Breast epithelium (tissue), 4 donors: ENCODE measurements at regions not wholly inside any gene's neighbourhood (a gene's known extent, or its start where the extent isn't known, plus 50 kb on each side); places are given as distances from the start of the nearest gene placed in this dataset.

Experiments
- DNase-seq, 2 donors: peaks; one replicate each; pipeline ENCODE4 v3.0.0-alpha.2; 2019; ENCODE audit warnings: low spot score in 2 of 2
- H3K27ac ChIP-seq, 2 donors: fragments of 200-600 bp; sonication (generic) in 1 of 2; one replicate each; pipeline ENCODE4 v1.5.1; 2016 to 2019; ENCODE audit warnings: mild to moderate bottlenecking in 1 of 2
- H3K27me3 ChIP-seq, 2 donors: fragments of 200-600 bp; sonication (generic) in 1 of 2; one replicate each; pipeline versions ENCODE4 v1.5.1 to v1.6.0; 2017 to 2019; ENCODE audit warnings: control low read depth in 1 of 2, mild to moderate bottlenecking in 1 of 2
- H3K36me3 ChIP-seq: fragments of 200-600 bp; one replicate; pipeline ENCODE4 v1.5.1; 2019
- H3K4me1 ChIP-seq, 2 donors: fragments of 200-600 bp; sonication (generic); one replicate each; pipeline ENCODE4 v1.5.1; 2016 to 2019; ENCODE audit warnings: control low read depth in 1 of 2
- H3K4me3 ChIP-seq, 3 donors: fragments of 200-600 bp; sonication (generic); 1 replicate in 2 of 3; 2 replicates in 1 of 3; pipeline ENCODE4 v1.5.1; 2016 to 2019; ENCODE audit warnings: mild to moderate bottlenecking in 3 of 3, moderate library complexity in 2 of 3
- H3K9me3 ChIP-seq, 2 donors: fragments of 200-600 bp; sonication (generic) in 1 of 2; one replicate each; pipeline ENCODE4 v1.5.1; 2016 to 2019; ENCODE audit warnings: control low read depth in 1 of 2
- CTCF ChIP-seq, 3 donors: fragments of 450-650 bp; IDR thresholded peaks; one replicate each; pipeline ENCODE4 v1.5.1; 2016 to 2017; ENCODE audit warnings: antibody characterized with exemption in 3 of 3, mild to moderate bottlenecking in 3 of 3, moderate library complexity in 3 of 3
- POLR2A ChIP-seq: fragments of 450-650 bp; IDR thresholded peaks from one replicate; pipeline ENCODE4 v1.6.1; 2016; ENCODE audit warnings: antibody characterized with exemption, mild to moderate bottlenecking, moderate library complexity
- POLR2AphosphoS5 ChIP-seq, 3 donors: sonication (generic); formaldehyde crosslinking; IDR thresholded peaks; one replicate each; pipeline ENCODE4 v1.6.1; 2017; ENCODE audit warnings: antibody characterized with exemption in 3 of 3
- intact Hi-C: fragments of 100-400 bp; cut with DNase I; formaldehyde crosslinking; loops from one replicate; pipeline ENCODE4 v1.15.1; 2023; ENCODE audit warnings: low total_unique reads

- TF ChIP-seq POLR2A = no peak
- TF ChIP-seq POLR2AphosphoS5 (IDR thresholded peaks at IDR 0.05) = no peak
- TF ChIP-seq CTCF (IDR thresholded peaks at IDR 0.05) = no peak
- no peaks in the 10 kb centered on the region for H3K27me3 ChIP-seq
- no peaks in the 10 kb centered on the region for H3K9me3 ChIP-seq
- intact Hi-C loops = no loop called here
- no peak overlapping the region for H3K4me3 ChIP-seq
- H3K27ac ChIP-seq = no peak overlapping the region
- no peaks in the 10 kb centered on the region for H3K36me3 ChIP-seq
- no peak for DNase-seq
- no peaks in the 10 kb centered on the region for H3K4me1 ChIP-seq
Measured at GRCh38 chr2:144137705-144138428, 382.1 kb downstream of the ZEB2 start.

GRCh38 chr2:144137272-144137671, 382.6 kb downstream of the ZEB2 start:
- no peaks in the 10 kb centered on the region for H3K36me3 ChIP-seq
- TF ChIP-seq CTCF (IDR thresholded peaks at IDR 0.05) = no peak
- no peak for TF ChIP-seq POLR2A
- no peak for TF ChIP-seq POLR2AphosphoS5 (IDR thresholded peaks at IDR 0.05)
- no peak overlapping the region for H3K4me3 ChIP-seq
- no peak overlapping the region for H3K27ac ChIP-seq
- no peak for DNase-seq
- H3K9me3 ChIP-seq = no peaks in the 10 kb centered on the region
- intact Hi-C loops = no loop called here
- H3K4me1 ChIP-seq = no peaks in the 10 kb centered on the region
- no peaks in the 10 kb centered on the region for H3K27me3 ChIP-seq

GRCh38 chr2:144136297-144137010, 383.5 kb downstream of the ZEB2 start:
- H3K4me1 ChIP-seq = no peaks in the 10 kb centered on the region
- H3K9me3 ChIP-seq = no peaks in the 10 kb centered on the region
- no peak overlapping the region for H3K4me3 ChIP-seq
- H3K27ac ChIP-seq = no peak overlapping the region
- TF ChIP-seq CTCF (IDR thresholded peaks at IDR 0.05) (no peak), POLR2A (no peak)
- DNase-seq = no peak
- no peaks in the 10 kb centered on the region for H3K36me3 ChIP-seq
- intact Hi-C loops = no loop called here
- H3K27me3 ChIP-seq = no peaks in the 10 kb centered on the region

GRCh38 chr2:144133936-144134665, 385.8 kb downstream of the ZEB2 start:
- intact Hi-C loops = no loop called here
- no peak for DNase-seq
- H3K4me1 ChIP-seq = no peaks in the 10 kb centered on the region
- H3K4me3 ChIP-seq = no peak overlapping the region
- H3K27ac ChIP-seq = no peak overlapping the region
- TF ChIP-seq POLR2AphosphoS5 (IDR thresholded peaks at IDR 0.05) = no peak
- no peak for TF ChIP-seq POLR2A
- no peak for TF ChIP-seq CTCF (IDR thresholded peaks at IDR 0.05)
- H3K27me3 ChIP-seq = no peaks in the 10 kb centered on the region
- H3K9me3 ChIP-seq = no peaks in the 10 kb centered on the region
- H3K36me3 ChIP-seq = no peaks in the 10 kb centered on the region

- Histone ChIP-seq H3K36me3 (no peaks in the 10 kb centered on the region), H3K4me1 (no peaks in the 10 kb centered on the region), H3K4me3 (no peak overlapping the region), H3K9me3 (no peaks in the 10 kb centered on the region), H3K27ac (no peak overlapping the region), H3K27me3 (no peaks in the 10 kb centered on the region)
- intact Hi-C loops = no loop called here
- TF ChIP-seq POLR2A (no peak), CTCF (IDR thresholded peaks at IDR 0.05) (no peak), POLR2AphosphoS5 (IDR thresholded peaks at IDR 0.05) (no peak)
- DNase-seq = no peak
Measured at GRCh38 chr2:144132357-144132756, 387.6 kb downstream of the ZEB2 start.
